MG63 (cell line): ENCODE measurements at regions not wholly inside any gene's neighbourhood (a gene's known extent, or its start where the extent isn't known, plus 50 kb on each side); places are given as distances from the start of the nearest gene placed in this dataset.
A peak's percentile ranks its signal among the peaks of the same experiment; 100 is the strongest.

Source experiments
- DNase-seq: peaks from one replicate; pipeline ENCODE4 v3.0.0-alpha.2; 2020
- H3K27me3 ChIP-seq: fragments of 250-450 bp; sonication (Bioruptor Pico); 2 replicates; pipeline ENCODE4 v1.5.1; 2020; ENCODE audit warnings: mild to moderate bottlenecking, moderate library complexity
- H3K36me3 ChIP-seq: fragments of 250-450 bp; sonication (Bioruptor Pico); 2 replicates; pipeline ENCODE4 v1.5.1; 2020; ENCODE audit warnings: mild to moderate bottlenecking, moderate library complexity
- H3K4me3 ChIP-seq: fragments of 250-450 bp; sonication (Bioruptor Pico); 2 replicates; pipeline ENCODE4 v1.5.1; 2020; ENCODE audit warnings: mild to moderate bottlenecking, moderate library complexity
- H3K9me3 ChIP-seq: fragments of 250-450 bp; sonication (Bioruptor Pico); 2 replicates; pipeline ENCODE4 v1.5.1; 2020; ENCODE audit warnings: mild to moderate bottlenecking, moderate library complexity

DNA sequence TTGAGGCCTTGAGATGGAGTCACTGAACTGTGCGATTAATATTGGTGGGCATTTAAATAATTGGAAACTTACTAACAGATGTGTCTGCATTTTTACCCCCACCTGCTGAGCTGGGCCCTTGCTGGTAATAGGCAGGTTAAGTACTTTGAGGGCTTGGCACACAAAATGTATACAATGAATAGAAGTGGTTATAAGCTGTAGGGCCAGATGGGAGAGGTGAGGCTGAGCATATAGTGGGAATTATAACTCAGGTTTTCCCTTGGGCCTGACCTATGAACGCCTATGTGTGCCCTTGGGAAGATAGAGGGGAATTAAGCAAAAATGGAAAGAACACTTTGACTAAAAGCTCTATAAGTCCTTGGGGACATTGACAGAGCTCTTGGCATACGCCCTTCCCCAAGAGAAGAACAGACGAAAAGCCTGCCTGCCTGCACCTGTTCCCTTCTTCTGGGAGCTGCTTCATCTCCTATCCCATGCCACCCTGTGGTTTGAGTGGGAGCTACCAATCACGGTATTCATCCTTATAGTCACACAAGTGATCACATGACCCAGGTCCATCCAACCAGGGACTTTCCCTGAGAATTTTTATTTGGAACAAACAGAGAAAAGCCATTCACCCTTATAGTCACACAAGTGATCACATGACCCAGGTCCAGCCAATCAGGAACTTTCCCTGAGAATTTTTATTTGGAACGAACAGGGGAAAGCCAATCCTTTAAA, 260.7 kb upstream of the CSF3R start:
- no peaks in the 10 kb centered on the region for H3K27me3 ChIP-seq
- no peaks in the 10 kb centered on the region for H3K36me3 ChIP-seq
- no peak overlapping the region for H3K4me3 ChIP-seq
- no peaks in the 10 kb centered on the region for H3K9me3 ChIP-seq
- DNase-seq, result no peak

- Histone ChIP-seq H3K36me3 (no peaks in the 10 kb centered on the region), H3K27me3 (no peaks in the 10 kb centered on the region), H3K9me3 (no peaks in the 10 kb centered on the region), H3K4me3 (no peak overlapping the region)
- DNase-seq, result no peak
Observed at GRCh38 chr1:36741066-36741465, 258.4 kb upstream of the CSF3R start.

DNA sequence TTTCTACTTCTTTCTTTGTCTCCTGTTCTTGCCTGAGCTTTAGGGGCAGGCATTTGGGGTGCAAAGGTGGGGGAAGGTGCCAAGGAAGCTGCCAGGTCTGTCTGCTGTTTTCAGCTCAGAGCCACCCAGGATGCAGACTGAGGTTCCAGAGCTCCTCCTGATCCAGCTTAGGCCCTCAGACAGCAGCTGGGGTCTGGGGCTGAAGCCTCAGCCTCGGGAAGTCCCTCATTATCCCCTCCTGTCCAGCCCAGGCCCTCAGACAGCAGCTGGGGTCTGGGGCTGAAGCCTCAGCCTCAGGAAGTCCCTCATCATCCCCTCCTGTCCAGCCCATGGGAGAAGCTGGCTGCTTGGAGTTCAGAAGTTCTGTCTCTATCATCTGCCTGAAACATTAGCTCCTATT, 257.7 kb upstream of the CSF3R start:
- no peak overlapping the region for H3K4me3 ChIP-seq
- no peak for DNase-seq
- H3K9me3 ChIP-seq, result no peaks in the 10 kb centered on the region
- H3K27me3 ChIP-seq, result no peaks in the 10 kb centered on the region
- no peaks in the 10 kb centered on the region for H3K36me3 ChIP-seq

DNA sequence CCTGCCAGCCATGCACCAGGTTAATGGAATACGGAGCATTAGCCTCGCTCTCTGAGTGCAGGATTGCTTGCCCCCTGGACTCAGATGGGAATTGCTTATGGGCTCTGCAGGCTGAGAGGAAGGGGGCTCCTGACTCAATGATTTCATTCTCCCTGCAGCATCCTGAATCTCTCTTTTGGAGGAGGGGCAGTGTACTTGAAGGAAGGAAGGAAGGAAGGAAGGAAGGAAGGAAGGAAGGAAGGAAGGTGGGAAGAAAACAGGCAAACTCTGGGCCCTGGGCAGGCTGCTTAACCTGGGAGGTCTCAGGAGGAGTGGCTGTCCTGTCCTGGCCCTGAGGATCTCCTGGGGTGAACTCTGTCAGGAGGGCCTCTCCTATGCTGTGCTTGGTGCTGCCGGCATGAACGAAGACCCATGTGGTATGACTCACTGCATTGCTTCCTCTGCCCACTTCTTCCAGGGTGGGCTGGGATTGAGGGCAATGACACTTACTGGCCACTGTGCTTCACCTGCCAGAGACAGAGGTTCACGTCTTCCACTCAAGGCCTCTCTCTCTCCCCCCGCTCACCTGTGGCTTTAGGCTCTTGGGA, 257.1 kb upstream of the CSF3R start:
- DNase-seq, result no peak
- Histone ChIP-seq H3K36me3 (no peaks in the 10 kb centered on the region), H3K27me3 (no peaks in the 10 kb centered on the region), H3K4me3 (no peak overlapping the region), H3K9me3 (no peaks in the 10 kb centered on the region)

- DNase-seq, result no peak
- no peaks in the 10 kb centered on the region for H3K36me3 ChIP-seq
- H3K27me3 ChIP-seq, result no peaks in the 10 kb centered on the region
- no peak overlapping the region for H3K4me3 ChIP-seq
- H3K9me3 ChIP-seq, result no peaks in the 10 kb centered on the region
Observed at GRCh38 chr1:36738245-36738644, 255.5 kb upstream of the CSF3R start.

- no peaks in the 10 kb centered on the region for H3K9me3 ChIP-seq
- peak; percentile 5 for DNase-seq
- H3K4me3 ChIP-seq, result no peak overlapping the region
- H3K27me3 ChIP-seq, result no peaks in the 10 kb centered on the region
- no peaks in the 10 kb centered on the region for H3K36me3 ChIP-seq
Observed at GRCh38 chr1:36737767-36738166, 255.1 kb upstream of the CSF3R start.

DNA sequence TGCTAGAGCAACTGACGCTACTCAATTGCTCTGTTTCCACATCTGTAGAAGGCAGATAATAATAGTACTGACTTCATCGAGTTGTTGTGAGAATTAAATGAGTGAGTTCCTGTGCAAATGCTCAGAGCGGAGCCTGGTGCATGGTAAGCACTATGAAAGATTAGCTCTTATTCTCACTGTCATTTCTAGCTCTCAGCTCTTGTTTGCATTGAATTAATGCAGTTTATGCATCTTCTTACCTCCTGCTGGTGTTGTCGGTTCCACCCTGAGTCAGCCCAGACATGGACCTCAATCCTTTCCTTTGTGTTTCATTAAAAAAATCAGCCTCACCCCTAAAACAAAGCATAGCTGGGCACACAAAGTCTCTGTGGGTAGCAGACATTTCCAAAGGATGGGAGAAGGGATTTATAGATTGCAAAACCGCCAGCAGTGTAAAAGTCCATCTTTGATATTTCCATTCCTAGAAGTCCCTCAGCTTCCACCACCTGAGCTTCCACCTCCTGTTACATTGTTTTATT, 254.4 kb upstream of the CSF3R start:
- no peaks in the 10 kb centered on the region for H3K27me3 ChIP-seq
- no peak overlapping the region for H3K4me3 ChIP-seq
- H3K36me3 ChIP-seq, result no peaks in the 10 kb centered on the region
- DNase-seq, result no peak
- no peaks in the 10 kb centered on the region for H3K9me3 ChIP-seq

DNA sequence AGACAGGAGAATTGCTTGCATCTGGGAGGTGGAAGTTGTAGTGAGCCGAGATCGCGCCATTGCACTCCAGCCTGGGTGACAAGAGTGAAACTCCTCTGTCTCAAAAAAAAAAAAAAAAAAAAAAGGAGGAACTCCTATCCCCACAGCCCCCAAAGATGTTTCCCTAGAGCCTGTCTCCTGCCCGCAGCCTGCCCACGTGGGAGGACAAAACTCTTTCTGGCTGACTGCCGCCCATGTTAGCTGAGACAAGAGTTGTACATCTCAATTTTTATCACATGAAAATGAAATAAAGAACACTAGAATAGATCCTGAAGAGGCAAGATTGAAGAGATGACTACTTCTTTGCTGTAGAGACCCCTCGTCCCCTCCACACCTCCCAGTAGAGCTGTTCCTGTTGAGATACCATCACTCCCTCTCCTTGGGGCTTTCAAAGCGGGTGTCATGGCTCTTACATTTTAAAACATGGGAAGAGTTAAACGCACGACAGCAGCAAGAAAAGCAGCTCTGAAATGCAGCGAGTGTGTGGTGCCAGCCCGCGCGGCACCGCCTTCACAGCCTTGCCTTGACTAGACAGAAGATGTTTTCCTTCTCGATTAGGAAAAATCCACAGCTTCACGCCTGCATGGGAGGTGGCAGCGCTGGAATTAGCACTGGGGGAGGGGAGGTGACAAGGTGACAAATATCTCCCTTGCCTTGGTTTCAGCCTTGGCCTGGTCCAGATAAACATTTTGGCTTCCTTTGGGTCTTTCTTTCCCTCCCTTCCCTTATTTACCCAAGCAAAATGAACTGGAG, 253.4 kb upstream of the CSF3R start:
- no peaks in the 10 kb centered on the region for H3K36me3 ChIP-seq
- no peaks in the 10 kb centered on the region for H3K27me3 ChIP-seq
- DNase-seq, result no peak
- no peaks in the 10 kb centered on the region for H3K9me3 ChIP-seq
- H3K4me3 ChIP-seq, result no peak overlapping the region

- no peak for DNase-seq
- H3K36me3 ChIP-seq, result no peaks in the 10 kb centered on the region
- H3K9me3 ChIP-seq, result no peaks in the 10 kb centered on the region
- H3K4me3 ChIP-seq, result no peak overlapping the region
- H3K27me3 ChIP-seq, result no peaks in the 10 kb centered on the region
Observed at GRCh38 chr1:36735436-36735835, 252.7 kb upstream of the CSF3R start.

DNA sequence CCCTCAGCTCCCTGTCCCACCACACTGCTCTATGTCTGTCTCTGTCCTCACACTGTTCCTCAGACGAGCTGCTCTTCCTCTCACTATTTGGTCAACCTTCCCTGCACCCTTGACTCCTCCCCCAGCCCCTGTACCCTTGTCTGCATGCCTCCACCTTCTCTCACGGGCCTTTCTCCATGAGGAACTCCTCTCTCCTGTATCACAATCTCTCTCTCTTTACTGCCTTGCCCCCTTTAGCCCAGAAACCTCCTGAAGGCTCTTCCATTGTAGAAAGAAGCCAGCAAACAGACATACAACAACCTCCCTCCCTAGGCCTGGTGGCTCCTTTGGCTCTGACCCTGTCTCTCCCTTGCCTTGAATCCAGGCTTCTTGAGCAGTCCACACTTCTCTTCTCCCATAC, 251.6 kb upstream of the CSF3R start:
- Histone ChIP-seq H3K9me3 (no peaks in the 10 kb centered on the region), H3K27me3 (no peaks in the 10 kb centered on the region)
- no peak for DNase-seq

DNA sequence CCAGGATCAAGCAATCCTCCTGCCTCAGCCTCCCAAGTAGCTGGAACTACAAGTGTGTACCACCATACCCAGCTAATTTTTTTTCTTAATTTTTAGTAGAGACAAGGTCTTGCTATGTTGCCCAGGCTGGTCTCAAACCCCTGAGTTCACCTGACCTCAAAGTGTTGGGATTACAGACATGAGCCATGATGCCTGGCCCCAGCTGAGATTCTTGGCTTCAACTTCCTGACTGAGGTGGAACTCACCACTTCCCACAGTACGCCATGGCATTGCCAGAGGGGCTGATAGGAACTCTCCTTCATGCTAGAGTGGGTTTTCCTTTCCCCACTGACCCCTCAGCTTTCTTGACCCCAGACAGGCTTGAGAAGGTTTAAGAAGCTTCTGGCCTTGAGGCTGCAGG, 251.0 kb upstream of the CSF3R start:
- DNase-seq, result no peak
- no peak overlapping the region for H3K4me3 ChIP-seq
- no peaks in the 10 kb centered on the region for H3K36me3 ChIP-seq
- no peaks in the 10 kb centered on the region for H3K27me3 ChIP-seq
- no peaks in the 10 kb centered on the region for H3K9me3 ChIP-seq

More for the DNA sequence above, 251.6 kb upstream of the CSF3R start:
- H3K4me3 ChIP-seq, result no peak overlapping the region
- no peaks in the 10 kb centered on the region for H3K36me3 ChIP-seq

DNA sequence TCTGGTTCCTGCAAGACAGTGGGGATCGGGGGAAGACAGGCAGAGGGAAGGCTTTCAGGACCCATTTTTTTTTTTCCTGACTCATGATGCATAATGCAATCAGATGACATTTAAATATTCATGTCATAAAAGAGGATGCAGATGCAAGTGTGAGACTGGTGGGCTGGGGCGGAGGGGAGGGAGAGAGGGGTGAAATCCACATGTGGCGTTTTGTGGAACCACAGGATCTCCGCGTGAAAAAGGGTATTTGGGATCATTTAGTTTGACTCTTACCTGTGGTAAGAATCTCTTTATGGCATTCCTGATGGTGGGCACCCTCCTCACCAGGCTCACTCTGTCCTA, 249.3 kb upstream of the CSF3R start:
- no peaks in the 10 kb centered on the region for H3K36me3 ChIP-seq
- H3K27me3 ChIP-seq, result no peaks in the 10 kb centered on the region
- H3K9me3 ChIP-seq, result no peaks in the 10 kb centered on the region
- no peak for DNase-seq
- no peak overlapping the region for H3K4me3 ChIP-seq

- no peaks in the 10 kb centered on the region for H3K27me3 ChIP-seq
- no peak for DNase-seq
- H3K4me3 ChIP-seq, result no peak overlapping the region
- no peaks in the 10 kb centered on the region for H3K9me3 ChIP-seq
- no peaks in the 10 kb centered on the region for H3K36me3 ChIP-seq
Observed at GRCh38 chr1:36731226-36732014, 248.7 kb upstream of the CSF3R start.

GRCh38 chr1:36730599-36730998, 247.9 kb upstream of the CSF3R start:
- no peak for DNase-seq
- Histone ChIP-seq H3K9me3 (no peaks in the 10 kb centered on the region), H3K36me3 (no peaks in the 10 kb centered on the region), H3K27me3 (no peaks in the 10 kb centered on the region), H3K4me3 (no peak overlapping the region)

DNA sequence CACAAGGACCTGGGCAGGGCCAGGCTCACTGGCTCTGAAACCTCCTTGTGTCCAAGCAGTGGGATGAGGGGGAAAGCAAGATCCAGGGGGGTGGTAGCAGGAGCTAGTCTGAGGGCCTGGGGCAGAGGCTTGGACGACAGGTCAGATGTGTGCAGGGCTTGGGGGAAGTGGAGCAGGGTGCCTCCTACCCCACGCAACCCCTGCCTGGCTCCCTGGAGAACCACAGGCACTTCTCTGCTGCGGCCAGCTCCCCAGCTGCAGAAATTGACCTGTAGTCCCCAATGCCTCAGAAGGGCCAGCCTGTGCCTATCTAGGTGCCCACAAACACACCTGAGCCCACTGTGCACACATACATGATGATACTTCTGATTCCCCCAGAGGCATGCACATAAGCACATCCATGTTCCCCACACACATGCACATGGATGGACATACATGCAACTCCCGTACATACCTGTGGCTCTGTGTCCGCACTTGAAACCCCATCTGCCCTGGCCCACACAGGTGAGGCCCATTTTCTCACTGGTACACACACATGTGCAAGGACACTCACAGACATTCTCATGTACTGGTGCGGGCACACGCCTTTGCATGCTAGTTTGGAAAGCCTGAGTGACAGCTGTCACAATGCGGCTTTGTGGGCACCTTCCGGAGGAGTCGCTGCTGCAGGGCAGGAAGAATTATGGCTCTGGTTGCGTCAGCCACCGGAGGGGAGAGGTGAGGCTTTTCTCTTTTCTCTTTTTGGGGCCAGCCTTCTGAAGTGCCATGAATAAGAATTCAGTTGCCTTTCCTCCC, 247.2 kb upstream of the CSF3R start:
- Histone ChIP-seq H3K36me3 (no peaks in the 10 kb centered on the region), H3K27me3 (0 out of 2 replicates have a peak, but pooled peaks cover 3% of the 10 kb centered on the region), H3K4me3 (no peak overlapping the region), H3K9me3 (no peaks in the 10 kb centered on the region)
- DNase-seq, result no peak

DNA sequence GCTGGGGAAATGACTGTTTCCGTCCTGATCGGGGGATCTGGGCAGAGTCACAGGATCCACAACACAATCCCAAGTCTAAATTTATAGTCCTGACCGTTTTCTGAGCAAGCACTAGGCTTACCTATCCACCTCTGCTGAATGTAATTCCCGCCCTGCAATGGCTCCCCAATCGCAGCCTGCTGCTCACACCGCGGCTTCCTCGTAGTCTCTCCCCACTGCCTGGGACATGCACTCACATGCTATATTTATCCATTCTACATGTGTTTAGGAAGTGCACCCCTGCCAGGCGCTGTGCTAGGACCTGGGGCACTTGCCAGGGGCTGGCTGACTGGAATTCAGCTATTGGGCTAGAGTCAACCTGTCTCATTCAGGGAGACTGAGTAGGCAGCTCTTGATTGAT, 246.6 kb upstream of the CSF3R start:
- Histone ChIP-seq H3K9me3 (no peaks in the 10 kb centered on the region), H3K36me3 (no peaks in the 10 kb centered on the region), H3K27me3 (peaks cover 3% of the 10 kb centered on the region; the same call in 1 of the 2 replicates), H3K4me3 (no peak overlapping the region)
- DNase-seq, result peak; percentile 16
